GM12878 (cell line): ENCODE measurements at regions not wholly inside any gene's neighbourhood (a gene's known extent, or its start where the extent isn't known, plus 50 kb on each side); places are given as distances from the start of the nearest gene placed in this dataset.

Source experiments
- CHD2 ChIP-seq: IDR thresholded peaks from 2 replicates; pipeline ENCODE4 v1.6.1; 2011; ENCODE audit warnings: low read depth, low read length, improper control_type of control experiment, borderline replicate concordance
- JUND ChIP-seq: IDR thresholded peaks from 2 replicates; pipeline ENCODE4 v1.6.1; 2012; ENCODE audit warnings: low read depth, mild to moderate bottlenecking, low read length, improper control_type of control experiment, moderate library complexity
- LARP7 ChIP-seq: fragments of 450-650 bp; IDR thresholded peaks from 2 replicates; pipeline ENCODE4 v1.6.1; 2017; ENCODE audit warnings: mild to moderate bottlenecking
- PBX3 ChIP-seq: IDR thresholded peaks from 2 replicates; pipeline ENCODE4 v1.6.1; 2011; ENCODE audit warnings: mild to moderate bottlenecking, low read depth, low read length, moderate library complexity; ENCODE audit not compliant: insufficient replicate concordance
- RUNX3 ChIP-seq: IDR thresholded peaks from 2 replicates; pipeline ENCODE4 v1.6.1; 2012; ENCODE audit warnings: low read length, inconsistent platforms
- SUZ12 ChIP-seq: fragments of 200-600 bp; sonication (generic); IDR thresholded peaks from one replicate; pipeline ENCODE4 v1.6.1; 2018; ENCODE audit warnings: antibody characterized with exemption, mild to moderate bottlenecking; ENCODE audit not compliant: unreplicated experiment
- ZNF622 ChIP-seq: fragments of 450-650 bp; IDR thresholded peaks from 2 replicates; pipeline ENCODE4 v1.6.1; 2017; ENCODE audit warnings: mild to moderate bottlenecking, inconsistent platforms

GRCh38 chr4:31130930-31131329 is 410.8 kb downstream of the PCDH7 start:
- TF ChIP-seq ZNF622, result no peak
- no peak for TF ChIP-seq JUND
- TF ChIP-seq LARP7, result no peak
- TF ChIP-seq PBX3, result no peak
- TF ChIP-seq CHD2, result no peak
- no peak for TF ChIP-seq SUZ12
- TF ChIP-seq RUNX3, result no peak
